DND-41 (cell line): ENCODE measurements at regions not wholly inside any gene's neighbourhood (a gene's known extent, or its start where the extent isn't known, plus 50 kb on each side); places are given as distances from the start of the nearest gene placed in this dataset.

Experiments used
- CTCF ChIP-seq: IDR thresholded peaks from 2 replicates; pipeline ENCODE4 v1.5.1; 2012; ENCODE audit warnings: borderline replicate concordance, low read length, moderate library complexity, mild to moderate bottlenecking; ENCODE audit not compliant: poor library complexity, severe bottlenecking; ENCODE audit errors: extremely low read depth
- EZH2 ChIP-seq: IDR thresholded peaks from 3 replicates; pipeline ENCODE4 v1.6.1; 2012; ENCODE audit warnings: borderline replicate concordance, low read depth, mild to moderate bottlenecking, moderate library complexity, low read length, inconsistent platforms; ENCODE audit not compliant: severe bottlenecking

GRCh38 chr2:190800528-190800927, 80.1 kb upstream of the GLS start:
- TF ChIP-seq CTCF (no peak), EZH2 (no peak)
